GM12865 (cell line): ENCODE measurements at regions not wholly inside any gene's neighbourhood (a gene's known extent, or its start where the extent isn't known, plus 50 kb on each side); places are given as distances from the start of the nearest gene placed in this dataset.

Experiments used
- DNase-seq: peaks from one replicate; pipeline ENCODE4 v3.0.0; 2010; ENCODE audit warnings: low read depth
- H3K4me3 ChIP-seq: 2 replicates; pipeline ENCODE4 v1.5.1; 2011; ENCODE audit warnings: mild to moderate bottlenecking, low read depth, low read length, control low read depth
- CTCF ChIP-seq: IDR thresholded peaks from 2 replicates; pipeline ENCODE4 v1.5.1; 2011; ENCODE audit warnings: low read length, control low read depth, low read depth, inconsistent platforms; ENCODE audit not compliant: insufficient read depth; ENCODE audit errors: missing control alignments

DNA sequence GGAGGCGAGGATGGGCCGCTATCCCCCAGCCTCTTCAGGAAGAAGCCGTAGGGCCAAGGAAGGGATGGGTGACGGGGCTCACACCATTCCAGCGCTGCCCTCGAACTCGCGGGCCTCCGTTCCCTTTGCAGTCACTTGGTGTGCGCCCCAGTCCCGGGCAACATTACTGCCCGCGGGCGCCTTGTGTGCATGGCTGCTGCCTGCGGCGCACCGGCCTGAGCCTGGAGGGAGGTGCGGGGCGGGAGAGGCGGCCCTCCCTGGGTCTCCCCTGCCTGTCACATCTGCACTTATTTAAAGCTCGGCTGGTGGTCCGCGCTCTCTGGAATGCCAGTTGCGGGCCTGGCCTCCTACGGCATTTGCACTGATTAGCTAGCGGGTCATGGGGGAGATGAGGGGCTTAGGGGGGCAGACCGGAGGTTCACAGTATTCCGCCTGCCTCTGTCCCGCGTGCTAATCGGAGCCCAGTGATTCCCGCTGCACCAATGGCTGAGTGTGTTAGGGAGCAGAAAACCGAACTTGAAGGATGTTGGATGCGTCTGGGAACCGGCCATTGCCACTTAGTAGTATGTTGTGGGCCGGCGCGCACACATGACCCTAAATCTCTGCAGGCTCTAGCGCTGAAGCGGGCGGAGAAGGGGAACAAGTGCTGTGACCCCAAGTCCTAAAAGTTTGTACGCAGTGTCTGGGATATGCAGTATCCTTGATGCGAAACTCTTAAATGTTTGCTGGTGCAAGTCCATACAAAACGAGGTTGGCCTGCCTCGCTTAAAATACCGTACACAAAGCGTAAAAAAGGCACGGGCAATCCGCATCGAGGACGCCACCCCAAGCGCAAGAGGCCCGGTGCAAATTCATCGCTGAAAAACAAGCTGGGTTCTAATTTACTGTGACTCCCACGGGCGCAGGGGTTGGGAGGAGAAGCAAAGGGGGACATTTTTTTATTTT is 161.2 kb upstream of the SIX2 start:
- TF ChIP-seq CTCF: no peak
- no peak overlapping the region for H3K4me3 ChIP-seq
- no peak for DNase-seq

- DNase-seq: no peak
- peak overlapping the region; percentile 5; the same call in 1 of the 2 replicates for H3K4me3 ChIP-seq
- TF ChIP-seq CTCF: no peak
These were observed 160.3 kb upstream of the SIX2 start for GRCh38 chr2:45169339-45170190.

GRCh38 chr2:45168711-45169338 is 159.6 kb upstream of the SIX2 start:
- TF ChIP-seq CTCF: no peak
- DNase-seq: no peak
- H3K4me3 ChIP-seq: peak overlapping the region; percentile 5

DNA sequence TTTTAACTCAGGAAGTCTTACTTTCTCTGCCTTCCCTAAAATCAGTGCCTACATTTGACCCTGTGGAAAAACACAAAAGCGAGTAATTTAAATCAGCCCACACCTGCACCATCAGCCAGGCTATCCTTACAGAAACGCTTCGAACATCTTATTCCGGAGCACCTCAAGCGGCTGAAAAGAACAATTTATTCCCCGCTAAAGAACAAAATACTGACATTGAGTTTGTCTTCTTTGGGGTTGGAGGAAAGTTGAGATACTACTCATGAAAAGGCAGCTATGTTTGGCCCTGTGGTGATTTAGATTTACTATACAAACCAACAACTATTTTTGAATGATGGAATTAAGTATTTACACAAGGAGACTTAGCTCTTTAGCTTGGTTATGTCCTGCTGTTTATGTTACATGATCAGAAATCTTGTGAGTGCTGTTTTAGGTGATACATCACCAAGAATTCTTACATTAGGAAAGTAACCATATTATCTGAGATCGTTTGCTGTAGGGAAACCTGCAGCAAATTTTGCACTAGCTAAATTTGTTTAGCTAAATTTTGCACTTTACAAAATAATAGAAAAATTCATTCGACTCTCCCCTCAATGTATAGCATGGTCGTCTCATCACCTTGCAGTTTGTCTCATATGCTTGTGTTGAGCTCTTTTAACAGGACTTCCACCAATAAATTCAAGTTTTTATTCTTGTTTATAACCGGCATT is 158.8 kb upstream of the SIX2 start:
- DNase-seq: no peak
- TF ChIP-seq CTCF: no peak
- no peak overlapping the region for H3K4me3 ChIP-seq

- DNase-seq: no peak
- H3K4me3 ChIP-seq: no peak overlapping the region
- TF ChIP-seq CTCF: no peak
These were observed 157.1 kb upstream of the SIX2 start for GRCh38 chr2:45166229-45166890.

DNA sequence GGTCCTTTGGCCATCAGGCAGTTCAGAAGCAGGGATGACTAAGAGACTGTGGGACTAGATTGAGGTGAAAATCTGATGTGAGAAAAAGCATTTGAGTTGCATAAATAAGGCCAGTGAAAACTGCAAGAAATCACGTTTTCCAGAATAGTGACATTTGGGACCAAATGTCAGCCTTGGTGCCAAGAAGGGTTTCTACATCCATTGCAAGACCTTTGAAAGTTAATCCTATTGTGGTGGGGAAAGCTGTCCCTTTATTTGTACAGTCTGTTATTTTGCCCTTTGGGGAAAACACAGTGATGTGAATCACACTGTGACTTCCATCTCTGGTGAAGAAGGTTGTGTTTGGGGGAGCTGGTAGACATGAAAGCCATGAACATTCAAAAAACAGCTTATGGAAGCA is 153.5 kb upstream of the SIX2 start:
- TF ChIP-seq CTCF: no peak
- DNase-seq: no peak
- no peak overlapping the region for H3K4me3 ChIP-seq
